ENCODE measurements at regions not wholly inside any gene's neighbourhood (a gene's known extent, or its start where the extent isn't known, plus 50 kb on each side); places are given as distances from the start of the nearest gene placed in this dataset.

- no peak for DNase-seq (ENCODE audit: low read depth, low spot score)
- H3K4me3 ChIP-seq (ENCODE audit: low read length) = no peak overlapping the region
Measured at GRCh38 chr2:236803621-236804020, 234.0 kb downstream of the ACKR3 start.

- no peak overlapping the region for H3K4me3 ChIP-seq (ENCODE audit: low read length)
- DNase-seq (ENCODE audit: low read depth, low spot score) = no peak
Measured at GRCh38 chr2:236805800-236806531, 236.3 kb downstream of the ACKR3 start.

GRCh38 chr2:236809716-236810115, 240.1 kb downstream of the ACKR3 start:
- DNase-seq (ENCODE audit: low read depth, low spot score) = no peak
- H3K4me3 ChIP-seq (ENCODE audit: low read length) = no peak overlapping the region

GRCh38 chr2:236811062-236811656, 241.5 kb downstream of the ACKR3 start:
- no peak overlapping the region for H3K4me3 ChIP-seq (ENCODE audit: low read length)
- DNase-seq (ENCODE audit: low read depth, low spot score) = no peak

- H3K4me3 ChIP-seq (ENCODE audit: low read length) = no peak overlapping the region
- DNase-seq (ENCODE audit: low read depth, low spot score) = no peak
Measured at GRCh38 chr2:236813766-236814165, 244.1 kb downstream of the ACKR3 start.

- no peak for DNase-seq (ENCODE audit: low read depth, low spot score)
Measured at GRCh38 chr2:236814593-236814992, 245.0 kb downstream of the ACKR3 start.

GRCh38 chr2:236815746-236816145, 246.1 kb downstream of the ACKR3 start:
- DNase-seq (ENCODE audit: low read depth, low spot score) = no peak
- no peak overlapping the region for H3K4me3 ChIP-seq (ENCODE audit: low read length)

More at GRCh38 chr2:236814593-236814992, 245.0 kb downstream of the ACKR3 start:
- no peak overlapping the region for H3K4me3 ChIP-seq (ENCODE audit: low read length)

- no peak for DNase-seq (ENCODE audit: low read depth, low spot score)
- no peak overlapping the region for H3K4me3 ChIP-seq (ENCODE audit: low read length)
Measured at GRCh38 chr2:236816197-236817170, 246.9 kb downstream of the ACKR3 start.

- DNase-seq (ENCODE audit: low read depth, low spot score) = no peak
- H3K4me3 ChIP-seq (ENCODE audit: low read length) = no peak overlapping the region
Measured at GRCh38 chr2:236818281-236819045, 248.8 kb downstream of the ACKR3 start.

GRCh38 chr2:236819275-236820002, 249.8 kb downstream of the ACKR3 start:
- DNase-seq (ENCODE audit: low read depth, low spot score) = no peak
- no peak overlapping the region for H3K4me3 ChIP-seq (ENCODE audit: low read length)

- no peak for DNase-seq (ENCODE audit: low read depth, low spot score)
- H3K4me3 ChIP-seq (ENCODE audit: low read length) = no peak overlapping the region
Measured at GRCh38 chr2:236820763-236821344, 251.2 kb downstream of the ACKR3 start.

- H3K4me3 ChIP-seq (ENCODE audit: low read length) = no peak overlapping the region
- DNase-seq (ENCODE audit: low read depth, low spot score) = no peak
Measured at GRCh38 chr2:236823041-236823629, 253.5 kb downstream of the ACKR3 start.

- H3K4me3 ChIP-seq (ENCODE audit: low read length) = no peak overlapping the region
- no peak for DNase-seq (ENCODE audit: low read depth, low spot score)
Measured at GRCh38 chr2:236823963-236824362, 254.3 kb downstream of the ACKR3 start.

GRCh38 chr2:236824836-236825235, 255.2 kb downstream of the ACKR3 start:
- DNase-seq (ENCODE audit: low read depth, low spot score) = no peak
- H3K4me3 ChIP-seq (ENCODE audit: low read length) = no peak overlapping the region

- DNase-seq (ENCODE audit: low read depth, low spot score) = no peak
- no peak overlapping the region for H3K4me3 ChIP-seq (ENCODE audit: low read length)
Measured at GRCh38 chr2:236825989-236826510, 256.4 kb downstream of the ACKR3 start.

GRCh38 chr2:236826606-236827156, 257.1 kb downstream of the ACKR3 start:
- H3K4me3 ChIP-seq (ENCODE audit: low read length) = no peak overlapping the region
- no peak for DNase-seq (ENCODE audit: low read depth, low spot score)

- DNase-seq (ENCODE audit: low read depth, low spot score) = no peak
- no peak overlapping the region for H3K4me3 ChIP-seq (ENCODE audit: low read length)
Measured at GRCh38 chr2:236827997-236828396, 257.7 kb upstream of the COPS8 start.

Data from Jurkat, Clone E6-1 (cell line).